ENCODE measurements at regions not wholly inside any gene's neighbourhood (a gene's known extent, or its start where the extent isn't known, plus 50 kb on each side); places are given as distances from the start of the nearest gene placed in this dataset.
"Not testable (repeated sequence)": the region's sequence is repeated elsewhere in the genome, so short reads cannot be mapped to it uniquely, and the experiment has no call there.

GRCh38 chr2:83291083-83291482 is 1168.0 kb downstream of the SUCLG1 start:
- no peak for DNase-seq (ENCODE audit: low read depth in 2 of 2)

- no peak for DNase-seq (ENCODE audit: low read depth in 2 of 2)
Measured at GRCh38 chr2:83282841-83283240, 1176.2 kb downstream of the SUCLG1 start.

GRCh38 chr2:83282043-83282795 is 1176.9 kb downstream of the SUCLG1 start:
- no peak for DNase-seq (ENCODE audit: low read depth in 2 of 2)

- no peak for DNase-seq (ENCODE audit: low read depth in 2 of 2)
Measured at GRCh38 chr2:83280391-83280790, 1178.7 kb downstream of the SUCLG1 start.

- DNase-seq (ENCODE audit: low read depth in 2 of 2), result no peak
Measured at GRCh38 chr2:83273322-83273721, 1185.8 kb downstream of the SUCLG1 start.

- no peak for DNase-seq (ENCODE audit: low read depth in 2 of 2)
Measured at GRCh38 chr2:83261591-83262136, 1197.4 kb downstream of the SUCLG1 start.

- DNase-seq (ENCODE audit: low read depth in 2 of 2), result no peak
Measured at GRCh38 chr2:83253848-83254247, 1205.2 kb downstream of the SUCLG1 start.

GRCh38 chr2:83251321-83251872 is 1207.7 kb downstream of the SUCLG1 start:
- DNase-seq (ENCODE audit: low read depth in 2 of 2), result no peak

- DNase-seq (ENCODE audit: low read depth in 2 of 2), result not testable (repeated sequence)
Measured at GRCh38 chr2:83245806-83246537, 1213.1 kb downstream of the SUCLG1 start.

GRCh38 chr2:83240611-83241010 is 1218.5 kb downstream of the SUCLG1 start:
- DNase-seq (ENCODE audit: low read depth in 2 of 2), result no peak

- no peak for DNase-seq (ENCODE audit: low read depth in 2 of 2)
Measured at GRCh38 chr2:83238111-83238510, 1221.0 kb downstream of the SUCLG1 start.

GRCh38 chr2:83234246-83234645 is 1224.8 kb downstream of the SUCLG1 start:
- no peak for DNase-seq (ENCODE audit: low read depth in 2 of 2)

GRCh38 chr2:83233781-83234180 is 1225.3 kb downstream of the SUCLG1 start:
- DNase-seq (ENCODE audit: low read depth in 2 of 2), result no peak

- DNase-seq (ENCODE audit: low read depth in 2 of 2), result no peak
Measured at GRCh38 chr2:83233326-83233725, 1225.8 kb downstream of the SUCLG1 start.

GRCh38 chr2:83229443-83229842 is 1229.6 kb downstream of the SUCLG1 start:
- no peak for DNase-seq (ENCODE audit: low read depth in 2 of 2)

GRCh38 chr2:83224591-83225200 is 1234.4 kb downstream of the SUCLG1 start:
- DNase-seq (ENCODE audit: low read depth in 2 of 2), result no peak

- DNase-seq (ENCODE audit: low read depth in 2 of 2), result no peak
Measured at GRCh38 chr2:83221258-83221657, 1237.8 kb downstream of the SUCLG1 start.

GRCh38 chr2:83217854-83218253 is 1241.2 kb downstream of the SUCLG1 start:
- no peak for DNase-seq (ENCODE audit: low read depth in 2 of 2)

- peak; percentile 54 to 60 for DNase-seq (ENCODE audit: low read depth in 2 of 2)
Measured at GRCh38 chr2:83196225-83196624, 1262.9 kb downstream of the SUCLG1 start.

GRCh38 chr2:83191316-83191715 is 1267.8 kb downstream of the SUCLG1 start:
- no peak for DNase-seq (ENCODE audit: low read depth in 2 of 2)

- DNase-seq (ENCODE audit: low read depth in 2 of 2), result peak; percentile 56 to 81
Measured at GRCh38 chr2:83186105-83186760, 1272.8 kb downstream of the SUCLG1 start.
